C4-2B (cell line): ENCODE measurements at regions not wholly inside any gene's neighbourhood (a gene's known extent, or its start where the extent isn't known, plus 50 kb on each side); places are given as distances from the start of the nearest gene placed in this dataset.

ENCODE experiments used
- CTCF ChIP-seq: fragments of 450-650 bp; conservative IDR thresholded peaks from 2 replicates; pipeline ENCODE4 v1.5.1; 2017; ENCODE audit warnings: mild to moderate bottlenecking
- ZFX ChIP-seq: fragments of 450-650 bp; IDR thresholded peaks from 2 replicates; pipeline ENCODE4 v1.6.1; 2017

GRCh38 chr16:87552072-87552718 is 50.1 kb upstream of the JPH3 start:
- TF ChIP-seq CTCF (no peak), ZFX (no peak)
